ENCODE measurements at regions not wholly inside any gene's neighbourhood (a gene's known extent, or its start where the extent isn't known, plus 50 kb on each side); places are given as distances from the start of the nearest gene placed in this dataset.

DNA sequence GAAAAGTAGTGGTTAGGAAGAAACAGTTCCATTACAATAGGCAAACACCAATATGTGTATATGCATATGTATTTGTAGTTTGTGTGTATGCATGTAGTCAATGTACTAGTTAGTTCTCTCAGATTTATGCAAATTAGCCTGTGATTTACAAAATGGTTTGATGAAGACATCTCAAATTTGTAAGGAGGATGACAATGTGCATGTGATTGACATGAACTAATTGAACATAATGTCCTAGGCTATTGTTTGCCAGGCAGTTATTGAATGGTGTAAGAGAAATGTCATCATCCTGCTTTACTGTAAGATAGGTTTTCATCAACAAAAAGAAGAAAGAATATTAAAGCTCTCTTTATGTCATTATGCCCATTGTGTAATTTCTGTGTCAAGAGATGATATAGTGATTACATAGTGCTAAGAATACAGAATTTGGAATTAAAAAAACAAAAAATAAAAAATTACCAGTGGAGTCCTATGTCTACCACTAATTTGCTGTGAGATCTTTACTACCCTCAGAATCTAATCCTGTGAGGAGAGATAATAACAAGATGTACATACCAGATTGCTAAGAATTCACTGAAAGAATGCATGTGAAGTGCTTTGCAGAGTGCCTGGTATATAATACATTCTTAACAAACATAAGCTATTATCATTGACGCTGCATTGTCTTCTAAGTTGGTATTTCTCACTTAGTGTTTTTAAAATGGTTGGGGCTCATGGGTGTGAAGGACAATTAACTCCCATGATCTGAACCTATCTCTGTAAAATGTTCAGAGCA, 258.0 kb downstream of the CPS1 start:
- 7 to 100% (median 77%) methylated on average over 1 of the region's 1 CpG; no CpG with 5 or more reads in 4 of the 10 experiments for WGBS, 10 experiments
- H3K4me1 ChIP-seq (replicated peaks in 1 of 2), result peaks cover 0 to 13% of the 10 kb centered on the region in 2 donors
- ATAC-seq (replicated peaks in 6 of 8), result peak in 1 of 8 experiments; percentile 21
- no peak overlapping the region for H3K27ac ChIP-seq
- in situ Hi-C loops (cut with MboI; ENCODE audit: low pct_unique_long_range_greater_than_20kb in 2 of 9, low sequenced_read_pairs in 9 of 9, unreplicated experiment in 9 of 9), result no loop called here
- no peak overlapping the region for H3K4me3 ChIP-seq

DNA sequence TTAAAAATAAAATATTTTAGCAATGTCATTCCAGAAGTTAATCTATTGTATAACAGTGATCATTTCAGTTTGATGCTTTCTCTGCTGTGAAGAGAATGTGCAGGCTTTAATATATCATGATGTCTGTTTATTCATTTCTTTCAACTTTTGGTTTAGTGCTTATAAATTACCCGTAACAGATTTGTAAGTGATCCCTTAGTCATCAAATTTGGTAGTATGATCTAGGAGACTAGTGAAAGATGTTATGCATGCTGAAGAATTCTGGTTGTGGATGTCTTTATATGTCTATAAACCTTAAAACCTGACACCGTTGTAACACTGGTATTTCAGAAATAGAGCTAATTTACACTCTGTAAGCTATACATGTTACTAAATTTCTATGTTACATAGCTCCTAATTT, 260.4 kb downstream of the CPS1 start:
- Histone ChIP-seq H3K4me3 (no peak overlapping the region), H3K4me1 (replicated peaks in 1 of 2) (peaks cover 0 to 13% of the 10 kb centered on the region in 2 donors), H3K27ac (no peak overlapping the region)
- in situ Hi-C loops (cut with MboI; ENCODE audit: low pct_unique_long_range_greater_than_20kb in 2 of 9, low sequenced_read_pairs in 9 of 9, unreplicated experiment in 9 of 9), result no loop called here
- WGBS, 10 experiments, result 14 to 100% (median 84%) methylated on average over 2 of the region's 2 CpGs; no CpG with 5 or more reads in 2 of the 10 experiments
- no peak for ATAC-seq (replicated peaks in 6 of 8)

DNA sequence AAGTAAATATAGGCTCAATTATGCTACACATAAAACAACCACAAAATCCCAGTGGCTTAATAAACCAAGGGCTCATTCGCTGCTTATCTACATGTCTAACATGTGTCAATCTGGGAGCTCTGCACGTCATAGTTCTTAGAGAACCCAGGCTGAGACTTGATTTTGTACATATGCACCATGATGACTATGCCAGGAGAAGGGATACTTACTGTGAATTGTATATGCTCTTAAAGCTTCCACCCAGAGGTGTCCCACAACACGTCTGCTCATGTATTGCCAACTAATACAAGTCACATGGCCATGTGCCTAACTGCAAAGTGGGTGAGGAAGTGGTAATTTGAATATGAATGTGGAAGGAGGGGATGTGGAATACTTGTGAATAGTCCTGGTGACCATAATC, 262.1 kb downstream of the CPS1 start:
- Histone ChIP-seq H3K4me3 (no peak overlapping the region), H3K27ac (no peak overlapping the region), H3K4me1 (replicated peaks in 1 of 2) (peaks cover 0 to 12% of the 10 kb centered on the region in 2 donors)
- peak in 1 of 8 experiments; percentile 34 for ATAC-seq (replicated peaks in 6 of 8)
- WGBS, 10 experiments, result 0 to 100% (median 80%) methylated on average over 1 to 3 of the region's 3 CpGs; no CpG with 5 or more reads in 4 of the 10 experiments
- in situ Hi-C loops (cut with MboI; ENCODE audit: low pct_unique_long_range_greater_than_20kb in 2 of 9, low sequenced_read_pairs in 9 of 9, unreplicated experiment in 9 of 9), result no loop called here

DNA sequence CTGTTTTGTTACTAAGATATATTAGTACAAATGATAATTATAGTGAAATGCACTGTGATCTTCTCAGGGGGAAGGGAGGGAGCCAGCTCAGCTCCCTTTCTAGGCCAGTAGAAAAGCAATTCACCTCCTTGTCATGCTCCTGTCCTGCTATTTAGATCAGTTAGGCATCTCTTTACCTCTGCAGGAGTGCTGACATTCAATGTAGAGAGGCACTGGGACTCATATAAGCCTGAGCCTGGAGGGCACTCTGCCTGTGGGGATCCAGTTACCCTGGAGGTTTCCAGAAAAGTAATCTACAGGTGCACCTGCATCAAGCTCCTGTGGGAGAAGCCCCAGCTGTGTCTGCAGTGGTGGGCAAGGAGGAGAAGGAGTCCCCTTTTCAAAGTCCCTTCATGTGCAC, 277.0 kb downstream of the CPS1 start:
- in situ Hi-C loops (cut with MboI; ENCODE audit: low pct_unique_long_range_greater_than_20kb in 2 of 9, low sequenced_read_pairs in 9 of 9, unreplicated experiment in 9 of 9), result no loop called here
- ATAC-seq (replicated peaks in 6 of 8), result no peak
- Histone ChIP-seq H3K4me1 (replicated peaks in 1 of 2) (peaks cover 0 to 4% of the 10 kb centered on the region in 2 donors), H3K4me3 (no peak overlapping the region), H3K27ac (no peak overlapping the region)

DNA sequence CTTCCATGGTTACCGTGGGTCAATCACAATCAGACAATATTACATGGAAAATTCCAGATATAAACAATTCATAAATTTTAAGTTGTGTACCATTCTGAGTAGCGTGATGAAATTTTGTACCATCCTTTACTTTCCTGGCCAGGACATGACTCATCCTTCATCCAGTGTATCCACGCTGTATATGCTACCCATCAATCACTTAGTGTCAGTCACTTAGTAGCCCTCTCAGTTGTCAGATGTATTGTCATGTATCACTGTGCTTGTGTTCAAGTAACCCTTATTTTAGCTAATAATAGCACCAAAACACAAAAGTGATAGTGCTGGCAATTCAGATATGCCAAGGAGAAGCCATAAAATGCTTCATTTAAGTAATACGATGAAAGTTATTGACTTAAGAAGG, 282.6 kb downstream of the CPS1 start:
- ATAC-seq (replicated peaks in 6 of 8), result peak in 5 of 8 experiments; percentile 47 to 92 (median 86)
- Histone ChIP-seq H3K4me3 (no peak overlapping the region), H3K4me1 (replicated peaks in 1 of 2) (peaks cover 6 to 26% of the 10 kb centered on the region in 2 donors), H3K27ac (no peak overlapping the region)
- in situ Hi-C loops (cut with MboI; ENCODE audit: low pct_unique_long_range_greater_than_20kb in 2 of 9, low sequenced_read_pairs in 9 of 9, unreplicated experiment in 9 of 9), result no loop called here
- 11 to 90% (median 56%) methylated on average over 1 to 4 of the region's 4 CpGs for whole genome bisulfite sequencing, 10 experiments

DNA sequence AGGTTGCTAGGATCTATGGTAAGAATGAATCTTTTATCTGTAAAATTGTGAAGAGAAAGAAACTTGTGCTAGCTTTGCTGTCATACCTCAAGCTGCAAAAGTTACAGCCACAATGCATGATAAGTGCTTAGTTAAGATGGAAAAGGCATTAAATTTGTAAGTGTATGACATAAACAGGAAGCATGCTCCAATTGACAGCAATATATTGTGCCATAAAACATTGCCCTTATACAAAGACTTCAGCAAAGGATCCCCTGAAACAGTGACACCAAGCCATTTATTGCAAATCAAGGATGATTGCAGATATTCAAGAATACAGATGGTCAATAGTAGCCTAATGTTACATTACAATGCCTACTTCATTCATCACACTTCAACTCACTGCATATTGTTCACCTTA, 283.1 kb downstream of the CPS1 start:
- Histone ChIP-seq H3K27ac (no peak overlapping the region), H3K4me1 (replicated peaks in 1 of 2) (peaks cover 9 to 26% of the 10 kb centered on the region in 2 donors), H3K4me3 (no peak overlapping the region)
- ATAC-seq (replicated peaks in 6 of 8), result peak in 5 of 8 experiments; percentile 43 to 79 (median 56)
- in situ Hi-C loops (cut with MboI; ENCODE audit: low pct_unique_long_range_greater_than_20kb in 2 of 9, low sequenced_read_pairs in 9 of 9, unreplicated experiment in 9 of 9), result no loop called here

DNA sequence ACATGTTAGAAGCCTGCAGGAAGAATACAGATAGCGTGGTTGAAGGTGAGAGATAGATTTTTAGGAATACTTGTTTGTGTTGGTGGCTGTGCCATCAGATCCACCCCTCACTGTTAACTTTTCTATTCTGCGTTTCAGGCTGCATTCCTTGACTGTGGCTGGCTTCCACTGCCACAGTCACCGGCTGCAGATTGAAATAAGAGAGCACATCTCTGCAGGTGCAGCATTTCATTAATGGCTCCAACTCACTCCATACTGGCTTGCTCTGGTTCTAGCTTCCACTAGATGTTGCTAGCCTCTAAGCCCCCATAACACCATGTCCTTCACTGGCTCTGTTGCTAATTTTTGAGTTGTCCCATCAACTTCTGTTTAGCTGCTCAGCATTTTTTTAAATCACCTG, 286.5 kb downstream of the CPS1 start:
- in situ Hi-C loops (cut with MboI; ENCODE audit: low pct_unique_long_range_greater_than_20kb in 2 of 9, low sequenced_read_pairs in 9 of 9, unreplicated experiment in 9 of 9), result no loop called here
- 0 to 80% (median 30%) methylated on average over 1 to 3 of the region's 3 CpGs; no CpG with 5 or more reads in 3 of the 10 experiments for WGBS, 10 experiments
- H3K4me3 ChIP-seq, result no peak overlapping the region
- H3K4me1 ChIP-seq (replicated peaks in 1 of 2), result peaks cover 15 to 36% of the 10 kb centered on the region in 2 donors
- H3K27ac ChIP-seq, result no peak overlapping the region
- ATAC-seq (replicated peaks in 6 of 8), result peak in 4 of 8 experiments; percentile 16 to 46 (median 35)

DNA sequence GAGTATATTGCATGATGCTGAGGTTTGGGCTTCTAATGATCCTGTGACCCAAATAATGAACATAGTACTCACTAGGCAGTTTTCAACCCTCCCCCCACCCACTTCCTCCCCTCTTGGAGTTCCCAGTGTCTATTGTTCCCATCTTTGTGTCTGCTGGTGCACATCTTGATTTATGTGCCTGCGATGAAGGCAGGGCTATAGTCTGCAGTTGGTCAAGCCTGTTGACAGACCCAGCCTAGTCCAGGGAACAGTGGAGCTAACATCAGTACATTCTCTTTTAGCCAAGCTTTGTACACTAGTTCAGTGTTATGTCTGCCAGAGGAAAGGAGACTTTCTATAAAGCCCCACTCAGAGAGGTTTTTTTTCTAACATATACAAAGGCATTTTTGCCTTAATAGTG, 287.6 kb downstream of the CPS1 start:
- peaks cover 15 to 32% of the 10 kb centered on the region in 2 donors for H3K4me1 ChIP-seq (replicated peaks in 1 of 2)
- in situ Hi-C loops (cut with MboI; ENCODE audit: low pct_unique_long_range_greater_than_20kb in 2 of 9, low sequenced_read_pairs in 9 of 9, unreplicated experiment in 9 of 9), result no loop called here
- ATAC-seq (replicated peaks in 6 of 8), result peak in 5 of 8 experiments; percentile 70 to 82 (median 75)
- H3K27ac ChIP-seq, result no peak overlapping the region
- WGBS, 10 experiments, result 20 to 40% methylated on average over 1 of the region's 1 CpG; no CpG with 5 or more reads in 8 of the 10 experiments
- H3K4me3 ChIP-seq, result no peak overlapping the region

DNA sequence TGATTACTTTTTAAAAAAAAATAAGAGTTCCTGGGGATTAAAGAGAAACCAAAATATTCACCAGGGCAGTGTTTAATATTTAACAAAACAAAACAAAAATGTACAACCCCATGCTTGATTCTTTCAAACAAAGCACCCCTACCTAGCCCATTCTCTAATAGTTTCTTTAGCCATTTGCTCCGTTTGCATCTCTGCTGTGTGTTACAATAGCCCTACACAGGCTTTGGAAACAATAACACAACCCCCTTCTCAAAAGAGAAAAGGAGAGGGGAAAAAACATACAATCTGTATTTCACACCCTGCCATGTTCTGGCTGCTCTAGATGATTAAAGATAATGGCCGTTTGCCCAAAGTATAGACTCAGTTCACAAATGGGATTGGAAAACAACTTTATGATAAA, 302.9 kb downstream of the CPS1 start:
- in situ Hi-C loops (cut with MboI; ENCODE audit: low pct_unique_long_range_greater_than_20kb in 2 of 9, low sequenced_read_pairs in 9 of 9, unreplicated experiment in 9 of 9), result no loop called here
- peaks cover 13 to 32% of the 10 kb centered on the region in 2 donors for H3K4me1 ChIP-seq (replicated peaks in 1 of 2)
- no peak overlapping the region for H3K27ac ChIP-seq
- no peak for ATAC-seq (replicated peaks in 6 of 8)
- WGBS, 10 experiments, result 0 to 54% (median 19%) methylated on average over 1 to 2 of the region's 2 CpGs; no CpG with 5 or more reads in 1 of the 10 experiments
- no peak overlapping the region for H3K4me3 ChIP-seq

DNA sequence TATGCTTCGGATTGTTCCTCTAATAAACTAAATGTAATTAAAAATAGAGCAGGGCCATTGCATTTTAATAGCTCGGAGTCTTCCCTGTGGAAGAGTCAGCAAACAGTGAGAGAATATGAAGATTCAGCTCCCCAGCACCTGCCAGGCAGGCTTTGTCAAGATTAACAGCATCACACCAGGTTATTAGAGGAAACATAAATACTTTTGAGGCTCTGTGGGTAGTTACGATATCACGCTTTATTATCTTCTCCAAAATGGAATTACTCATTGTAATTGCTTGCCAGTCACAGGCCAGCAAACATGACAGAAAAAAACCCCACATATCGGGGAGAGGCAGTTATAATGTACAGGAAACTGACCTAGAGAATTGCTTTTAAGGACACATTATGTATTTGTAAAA, 303.9 kb downstream of the CPS1 start:
- Histone ChIP-seq H3K27ac (no peak overlapping the region), H3K4me1 (replicated peaks in 1 of 2) (peaks cover 13 to 32% of the 10 kb centered on the region in 2 donors), H3K4me3 (no peak overlapping the region)
- in situ Hi-C loops (cut with MboI; ENCODE audit: low pct_unique_long_range_greater_than_20kb in 2 of 9, low sequenced_read_pairs in 9 of 9, unreplicated experiment in 9 of 9), result no loop called here
- peak in 5 of 8 experiments; percentile 15 to 74 (median 47) for ATAC-seq (replicated peaks in 6 of 8)
- WGBS, 10 experiments, result 13 to 92% (median 49%) methylated on average over 2 to 5 of the region's 5 CpGs; no CpG with 5 or more reads in 1 of the 10 experiments

DNA sequence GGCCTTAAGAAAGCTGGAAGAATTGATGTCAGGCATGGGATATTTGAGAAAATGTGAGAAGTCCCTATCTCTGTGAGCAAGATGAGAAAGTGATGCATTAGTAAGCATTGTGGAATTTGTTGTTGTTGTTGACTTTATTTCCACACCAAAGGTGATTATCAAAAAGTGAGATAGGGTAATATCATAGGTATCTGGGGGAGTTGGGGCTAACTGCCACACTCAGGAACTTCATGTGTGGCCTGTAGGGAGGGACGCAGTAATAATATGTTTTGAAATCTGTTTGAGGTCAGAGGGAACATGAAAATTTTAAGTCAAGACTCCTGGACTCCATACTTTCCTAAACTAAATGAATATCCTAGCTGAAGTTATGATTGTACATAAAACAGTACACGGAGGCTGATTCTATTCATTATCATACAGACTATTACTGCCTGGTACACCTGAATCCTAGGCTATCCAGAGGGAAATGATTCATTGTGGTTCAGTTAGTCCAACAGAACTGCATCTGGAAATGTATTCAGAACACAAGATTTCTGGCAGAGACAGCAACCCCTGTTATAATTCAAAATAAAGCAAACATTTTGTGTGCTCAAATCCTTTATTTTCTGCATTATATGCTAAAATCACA, 304.8 kb downstream of the CPS1 start:
- no peak overlapping the region for H3K27ac ChIP-seq
- WGBS, 10 experiments, result 0 to 100% (median 82%) methylated on average over 1 to 2 of the region's 2 CpGs; no CpG with 5 or more reads in 1 of the 10 experiments

DNA sequence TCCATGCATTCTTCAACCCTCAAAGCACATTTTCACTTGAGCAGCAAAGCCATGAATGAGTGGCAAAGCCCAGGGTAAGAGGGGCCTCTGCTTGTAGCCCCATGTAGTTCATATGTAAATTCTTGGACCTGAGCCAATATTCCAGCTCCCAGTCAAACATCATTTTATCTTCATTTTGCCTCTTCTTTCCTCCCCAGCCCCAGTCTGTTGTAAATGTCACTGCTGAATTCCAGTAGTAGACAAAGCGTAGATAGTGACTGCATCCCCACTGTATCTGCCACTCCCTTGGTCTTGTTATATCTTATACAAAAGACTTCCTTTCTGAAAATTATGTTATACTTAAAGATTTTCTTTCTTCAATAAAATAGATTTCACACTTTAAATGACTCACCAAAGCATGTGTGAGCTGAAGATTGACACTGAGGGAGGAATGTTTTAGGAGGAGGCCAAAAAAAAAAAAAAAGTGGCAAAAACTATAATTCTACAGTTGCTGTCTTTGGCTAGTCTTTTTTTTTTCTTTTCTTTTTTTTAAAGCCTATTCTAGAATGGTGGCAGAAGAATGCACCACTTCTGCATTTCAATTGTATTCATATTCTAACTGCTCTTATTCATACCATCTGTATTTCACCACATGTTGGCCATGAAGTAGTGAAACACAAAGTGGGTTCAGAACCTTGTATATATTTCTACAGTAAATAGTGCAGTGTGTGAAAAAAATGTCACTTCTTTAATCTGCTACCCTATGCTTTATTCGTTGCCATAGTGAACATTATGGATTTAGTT, 306.1 kb downstream of the CPS1 start:
- Histone ChIP-seq H3K4me3 (no peak overlapping the region), H3K4me1 (replicated peaks in 1 of 2) (peaks cover 13 to 32% of the 10 kb centered on the region in 2 donors), H3K27ac (no peak overlapping the region)
- peak in 6 of 8 experiments; percentile 40 to 84 (median 62) for ATAC-seq (replicated peaks in 6 of 8)
- 8 to 100% (median 61%) methylated on average over 1 to 2 of the region's 2 CpGs for WGBS, 10 experiments
- in situ Hi-C loops (cut with MboI; ENCODE audit: low pct_unique_long_range_greater_than_20kb in 2 of 9, low sequenced_read_pairs in 9 of 9, unreplicated experiment in 9 of 9), result no loop called here

More for the DNA sequence above, 304.8 kb downstream of the CPS1 start:
- in situ Hi-C loops (cut with MboI; ENCODE audit: low pct_unique_long_range_greater_than_20kb in 2 of 9, low sequenced_read_pairs in 9 of 9, unreplicated experiment in 9 of 9), result no loop called here
- Histone ChIP-seq H3K4me1 (replicated peaks in 1 of 2) (peaks cover 13 to 32% of the 10 kb centered on the region in 2 donors), H3K4me3 (no peak overlapping the region)
- no peak for ATAC-seq (replicated peaks in 6 of 8)

DNA sequence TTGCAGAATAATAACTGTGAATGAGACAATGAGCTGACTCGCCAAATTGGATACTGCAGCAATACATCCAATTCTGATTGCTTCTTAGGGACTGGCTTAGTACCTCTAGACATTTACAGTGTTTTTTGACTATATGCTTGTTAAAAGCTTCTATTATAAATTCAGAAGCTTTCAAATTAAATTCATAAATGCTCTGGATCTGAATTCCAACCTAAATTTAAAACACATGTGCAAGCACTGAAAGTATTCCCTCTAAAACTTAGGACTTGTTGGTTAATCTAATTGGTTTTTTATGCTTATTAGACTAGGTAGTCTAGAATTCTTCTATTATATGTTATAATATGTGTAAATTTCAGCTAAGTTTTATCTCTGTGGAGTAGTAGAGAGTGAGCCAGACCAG, 306.9 kb downstream of the CPS1 start:
- peak in 1 of 8 experiments; percentile 37 for ATAC-seq (replicated peaks in 6 of 8)
- Histone ChIP-seq H3K4me3 (no peak overlapping the region), H3K4me1 (replicated peaks in 1 of 2) (peaks cover 13 to 32% of the 10 kb centered on the region in 2 donors), H3K27ac (no peak overlapping the region)
- in situ Hi-C loops (cut with MboI; ENCODE audit: low pct_unique_long_range_greater_than_20kb in 2 of 9, low sequenced_read_pairs in 9 of 9, unreplicated experiment in 9 of 9), result no loop called here
- WGBS, 10 experiments, result 0 to 100% (median 88%) methylated on average over 1 of the region's 1 CpG; no CpG with 5 or more reads in 2 of the 10 experiments
